Type B pancreatic cell (in vitro differentiated cells): ENCODE measurements at regions not wholly inside any gene's neighbourhood (a gene's known extent, or its start where the extent isn't known, plus 50 kb on each side); places are given as distances from the start of the nearest gene placed in this dataset.

Experiments
- DNase-seq: peaks from one replicate; pipeline ENCODE4 v3.0.0; 2021; ENCODE audit warnings: mixed read lengths; ENCODE audit not compliant: unreplicated experiment; ENCODE audit errors: extremely low spot score
- H3K27ac Mint-ChIP-seq: 2 replicates; pipeline ENCODE4 v1.8.0; 2021; ENCODE audit warnings: mild to moderate bottlenecking, mixed read lengths
- H3K27me3 Mint-ChIP-seq: 2 replicates; pipeline ENCODE4 v1.8.0; 2021; ENCODE audit warnings: mixed read lengths
- H3K36me3 Mint-ChIP-seq: 2 replicates; pipeline ENCODE4 v1.8.0; 2021; ENCODE audit warnings: mixed read lengths
- H3K4me1 Mint-ChIP-seq: one replicate; pipeline ENCODE4 v1.8.0; 2021; ENCODE audit warnings: mixed read lengths; ENCODE audit not compliant: unreplicated experiment
- H3K4me3 Mint-ChIP-seq: 2 replicates; pipeline ENCODE4 v1.8.0; 2021; ENCODE audit warnings: mild to moderate bottlenecking, mixed read lengths
- H3K9me3 Mint-ChIP-seq: 2 replicates; pipeline ENCODE4 v1.8.0; 2021; ENCODE audit warnings: mixed read lengths
- CTCF ChIP-seq: fragments of 200-600 bp; sonication (generic); conservative IDR thresholded peaks from 2 replicates; pipeline ENCODE4 v1.5.0; 2021; ENCODE audit warnings: antibody characterized with exemption, mild to moderate bottlenecking

GRCh38 chr4:1477045-1477840 lies 71.0 kb upstream of the NKX1-1 start:
- no peaks in the 10 kb centered on the region for H3K9me3 Mint-ChIP-seq
- H3K4me3 Mint-ChIP-seq: no peak overlapping the region
- no peak for DNase-seq
- no peak overlapping the region for H3K27ac Mint-ChIP-seq
- no peaks in the 10 kb centered on the region for H3K4me1 Mint-ChIP-seq
- no peak for TF ChIP-seq CTCF
- peaks cover 3% of the 10 kb centered on the region for H3K27me3 Mint-ChIP-seq
- no peaks in the 10 kb centered on the region for H3K36me3 Mint-ChIP-seq

GRCh38 chr4:1476140-1476513 lies 69.9 kb upstream of the NKX1-1 start:
- DNase-seq: no peak
- no peaks in the 10 kb centered on the region for H3K9me3 Mint-ChIP-seq
- peaks cover 3% of the 10 kb centered on the region for H3K27me3 Mint-ChIP-seq
- no peak for TF ChIP-seq CTCF
- no peaks in the 10 kb centered on the region for H3K4me1 Mint-ChIP-seq
- no peaks in the 10 kb centered on the region for H3K36me3 Mint-ChIP-seq
- H3K4me3 Mint-ChIP-seq: no peak overlapping the region
- H3K27ac Mint-ChIP-seq: no peak overlapping the region

- DNase-seq: no peak
- H3K9me3 Mint-ChIP-seq: no peaks in the 10 kb centered on the region
- no peak for TF ChIP-seq CTCF
- no peaks in the 10 kb centered on the region for H3K36me3 Mint-ChIP-seq
- peaks cover 3% of the 10 kb centered on the region for H3K27me3 Mint-ChIP-seq
- H3K4me1 Mint-ChIP-seq: no peaks in the 10 kb centered on the region
- no peak overlapping the region for H3K4me3 Mint-ChIP-seq
- no peak overlapping the region for H3K27ac Mint-ChIP-seq
Observed at GRCh38 chr4:1475277-1476139, 69.3 kb upstream of the NKX1-1 start.

DNA sequence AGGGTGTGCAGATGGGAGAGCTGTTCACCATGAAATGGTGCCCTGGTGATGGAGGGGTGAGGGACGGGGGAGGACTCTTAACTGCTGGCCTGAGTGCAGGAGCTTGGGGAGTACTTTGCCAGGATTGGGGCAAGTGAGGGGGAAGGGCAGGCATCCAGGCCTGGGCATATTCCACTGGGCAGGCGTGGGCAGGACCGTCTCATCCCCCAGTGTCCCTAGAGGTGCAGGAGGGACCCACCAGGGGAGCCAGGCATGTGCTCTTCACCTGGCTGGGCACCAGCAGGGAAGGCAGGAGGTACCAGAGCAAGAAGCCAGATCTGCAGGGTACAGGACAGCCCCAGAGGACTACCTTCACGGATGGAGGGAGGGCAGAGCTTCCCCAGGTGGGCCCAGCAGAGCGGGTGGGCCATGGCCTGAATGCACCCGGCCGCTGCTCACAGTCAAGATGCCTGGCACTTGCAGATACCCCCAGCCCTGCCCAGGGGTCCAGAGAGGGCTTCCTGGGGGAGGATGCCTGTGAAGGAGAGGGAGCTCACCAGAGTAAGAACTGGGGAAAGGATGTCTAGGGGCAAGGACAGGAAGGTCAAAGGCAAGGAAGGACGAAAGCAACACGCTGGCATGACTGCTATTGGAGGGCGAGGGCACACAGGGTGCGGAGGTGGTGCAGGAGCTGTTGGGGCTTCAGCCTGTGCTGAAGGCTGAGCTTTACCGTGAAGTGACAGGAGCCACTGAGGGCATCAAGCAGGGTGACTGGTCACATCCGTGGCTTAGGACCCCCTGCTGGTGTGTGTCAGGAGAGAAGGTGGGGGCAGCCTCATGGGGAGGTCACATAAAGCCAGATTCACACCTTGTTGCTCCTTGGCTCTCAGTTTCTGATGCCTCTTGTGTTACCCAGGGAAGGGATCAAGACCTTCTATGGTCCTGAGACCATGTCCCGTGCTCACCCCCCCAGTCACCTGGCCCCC lies 68.2 kb upstream of the NKX1-1 start:
- peak; percentile 64 for DNase-seq
- TF ChIP-seq CTCF: no peak
- Mint-ChIP-seq H3K9me3 (no peaks in the 10 kb centered on the region), H3K27ac (no peak overlapping the region), H3K27me3 (peaks cover 3% of the 10 kb centered on the region), H3K4me1 (no peaks in the 10 kb centered on the region), H3K4me3 (no peak overlapping the region), H3K36me3 (no peaks in the 10 kb centered on the region)

- H3K4me3 Mint-ChIP-seq: no peak overlapping the region
- H3K27me3 Mint-ChIP-seq: peaks cover 3% of the 10 kb centered on the region
- no peak for TF ChIP-seq CTCF
- no peaks in the 10 kb centered on the region for H3K4me1 Mint-ChIP-seq
- no peaks in the 10 kb centered on the region for H3K36me3 Mint-ChIP-seq
- no peak overlapping the region for H3K27ac Mint-ChIP-seq
- peak; percentile 58 for DNase-seq
- no peaks in the 10 kb centered on the region for H3K9me3 Mint-ChIP-seq
Observed at GRCh38 chr4:1473718-1474117, 67.5 kb upstream of the NKX1-1 start.
